Fibroblast of lung (primary cell): ENCODE measurements at regions not wholly inside any gene's neighbourhood (a gene's known extent, or its start where the extent isn't known, plus 50 kb on each side); places are given as distances from the start of the nearest gene placed in this dataset.

Experiments used
- CTCF ChIP-seq, 2 donors: IDR thresholded peaks in 1 of 2; conservative IDR thresholded peaks in 1 of 2; 1 replicate in 1 of 2; 2 replicates in 1 of 2; pipeline ENCODE4 v1.5.1; 2011 to 2012; ENCODE audit warnings: low read length in 2 of 2, control low read depth in 1 of 2, inconsistent platforms in 1 of 2, low read depth in 1 of 2, mild to moderate bottlenecking in 1 of 2
- EZH2 ChIP-seq: IDR thresholded peaks from 2 replicates; pipeline ENCODE4 v1.5.1; 2012; ENCODE audit warnings: low read length, control low read depth, mild to moderate bottlenecking; ENCODE audit errors: missing control alignments

GRCh38 chr6:21928827-21929226, 335.3 kb downstream of the SOX4 start:
- TF ChIP-seq CTCF (conservative IDR thresholded peaks at IDR 0.05 in 1 of 2, IDR thresholded peaks at IDR 0.05 in 1 of 2; ENCODE audit: low read depth in 1 of 2, low read length in 2 of 2): no peak
- TF ChIP-seq EZH2: no peak
